Neural cell (in vitro differentiated cells): ENCODE measurements at regions not wholly inside any gene's neighbourhood (a gene's known extent, or its start where the extent isn't known, plus 50 kb on each side); places are given as distances from the start of the nearest gene placed in this dataset.
"Not testable (repeated sequence)": the region's sequence is repeated elsewhere in the genome, so short reads cannot be mapped to it uniquely, and the experiment has no call there.

Experiments used
- EP300 ChIP-seq: fragments of 450-650 bp; conservative IDR thresholded peaks from 2 replicates; pipeline ENCODE4 v1.6.1; 2014; ENCODE audit warnings: antibody characterized with exemption, mild to moderate bottlenecking, moderate library complexity; ENCODE audit not compliant: poor library complexity, severe bottlenecking
- EZH2 ChIP-seq: fragments of 200-600, 300-800 bp; shearing (Covaris generic), sonication (generic); IDR thresholded peaks from 2 replicates; pipeline ENCODE4 v1.6.1; 2014; ENCODE audit warnings: antibody characterized with exemption, low read length, borderline replicate concordance, mild to moderate bottlenecking; ENCODE audit not compliant: insufficient read depth, poor library complexity, severe bottlenecking
- POLR2AphosphoS5 ChIP-seq: IDR thresholded peaks from 2 replicates; pipeline ENCODE4 v1.6.1; 2012
- RAD21 ChIP-seq: fragments of 450-650 bp; conservative IDR thresholded peaks from 2 replicates; pipeline ENCODE4 v1.6.1; 2014; ENCODE audit warnings: antibody characterized with exemption, mild to moderate bottlenecking, moderate library complexity
- SMC3 ChIP-seq: fragments of 450-650 bp; conservative IDR thresholded peaks from 2 replicates; pipeline ENCODE4 v1.6.1; 2014; ENCODE audit warnings: antibody characterized with exemption, mild to moderate bottlenecking, moderate library complexity; ENCODE audit not compliant: poor library complexity
- TAF1 ChIP-seq: IDR thresholded peaks from 2 replicates; pipeline ENCODE4 v1.6.1; 2012; ENCODE audit warnings: low read depth
- TF ChIP-seq, protein P1 (sequence below): fragments of 450-650 bp; IDR thresholded peaks from 2 replicates; pipeline ENCODE4 v1.5.1; 2014; ENCODE audit warnings: antibody characterized with exemption, mild to moderate bottlenecking, moderate library complexity; ENCODE audit not compliant: poor library complexity, severe bottlenecking

DNA sequence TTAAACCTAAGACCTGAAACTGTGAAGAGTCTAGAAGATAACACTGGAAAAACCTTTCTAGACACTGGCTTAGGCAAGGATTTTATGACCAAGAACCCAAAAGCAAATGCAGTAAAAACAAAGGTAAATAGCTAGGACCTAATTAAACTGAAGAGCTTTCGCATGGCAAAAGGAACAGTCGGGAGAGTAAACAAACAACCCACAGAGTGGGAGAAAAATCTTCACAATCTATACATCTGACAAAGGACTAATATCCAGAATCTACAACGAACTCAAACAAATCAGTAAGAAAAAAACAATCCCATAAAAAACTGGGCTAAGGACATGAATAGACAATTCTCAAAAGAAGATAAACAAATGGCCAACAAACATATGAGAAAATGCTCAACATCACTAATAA lies 64.4 kb upstream of the MED14 start:
- TF ChIP-seq, protein P1, sequence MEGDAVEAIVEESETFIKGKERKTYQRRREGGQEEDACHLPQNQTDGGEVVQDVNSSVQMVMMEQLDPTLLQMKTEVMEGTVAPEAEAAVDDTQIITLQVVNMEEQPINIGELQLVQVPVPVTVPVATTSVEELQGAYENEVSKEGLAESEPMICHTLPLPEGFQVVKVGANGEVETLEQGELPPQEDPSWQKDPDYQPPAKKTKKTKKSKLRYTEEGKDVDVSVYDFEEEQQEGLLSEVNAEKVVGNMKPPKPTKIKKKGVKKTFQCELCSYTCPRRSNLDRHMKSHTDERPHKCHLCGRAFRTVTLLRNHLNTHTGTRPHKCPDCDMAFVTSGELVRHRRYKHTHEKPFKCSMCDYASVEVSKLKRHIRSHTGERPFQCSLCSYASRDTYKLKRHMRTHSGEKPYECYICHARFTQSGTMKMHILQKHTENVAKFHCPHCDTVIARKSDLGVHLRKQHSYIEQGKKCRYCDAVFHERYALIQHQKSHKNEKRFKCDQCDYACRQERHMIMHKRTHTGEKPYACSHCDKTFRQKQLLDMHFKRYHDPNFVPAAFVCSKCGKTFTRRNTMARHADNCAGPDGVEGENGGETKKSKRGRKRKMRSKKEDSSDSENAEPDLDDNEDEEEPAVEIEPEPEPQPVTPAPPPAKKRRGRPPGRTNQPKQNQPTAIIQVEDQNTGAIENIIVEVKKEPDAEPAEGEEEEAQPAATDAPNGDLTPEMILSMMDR, result not testable (repeated sequence)
- not testable (repeated sequence) for TF ChIP-seq POLR2AphosphoS5, EZH2, SMC3, EP300, TAF1, RAD21
